ENCODE measurements at regions not wholly inside any gene's neighbourhood (a gene's known extent, or its start where the extent isn't known, plus 50 kb on each side); places are given as distances from the start of the nearest gene placed in this dataset.

DNA sequence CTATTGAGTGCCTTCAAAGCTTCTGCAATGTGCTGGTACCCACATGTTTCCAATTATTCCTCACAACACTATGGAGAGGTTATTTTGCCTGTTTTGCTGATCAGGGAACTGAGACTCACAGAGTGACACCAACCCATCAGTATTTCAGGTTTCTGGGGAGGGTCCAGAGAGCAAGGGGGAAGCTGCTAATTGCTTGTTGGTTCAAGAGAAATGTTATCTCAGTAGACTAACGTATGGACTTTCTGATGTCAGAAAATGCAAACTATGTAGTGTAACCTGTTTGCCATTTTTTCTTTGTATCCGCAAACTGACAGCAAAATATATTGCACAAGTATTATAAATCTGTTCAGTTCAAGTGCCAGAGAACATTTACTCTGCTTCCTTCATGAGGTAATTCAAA, 108.3 kb upstream of the MSX2 start:
- Histone ChIP-seq H3K9me3 (ENCODE audit: control insufficient read depth, insufficient read depth, low read length) (no peaks in the 10 kb centered on the region), H3K9ac (ENCODE audit: low read depth, low read length) (no peak overlapping the region), H3K36me3 (ENCODE audit: insufficient read depth, low read length) (no peaks in the 10 kb centered on the region), H3K4me1 (ENCODE audit: insufficient read depth, low read length) (no peaks in the 10 kb centered on the region; the same call in 1 of the 2 replicates)

DNA sequence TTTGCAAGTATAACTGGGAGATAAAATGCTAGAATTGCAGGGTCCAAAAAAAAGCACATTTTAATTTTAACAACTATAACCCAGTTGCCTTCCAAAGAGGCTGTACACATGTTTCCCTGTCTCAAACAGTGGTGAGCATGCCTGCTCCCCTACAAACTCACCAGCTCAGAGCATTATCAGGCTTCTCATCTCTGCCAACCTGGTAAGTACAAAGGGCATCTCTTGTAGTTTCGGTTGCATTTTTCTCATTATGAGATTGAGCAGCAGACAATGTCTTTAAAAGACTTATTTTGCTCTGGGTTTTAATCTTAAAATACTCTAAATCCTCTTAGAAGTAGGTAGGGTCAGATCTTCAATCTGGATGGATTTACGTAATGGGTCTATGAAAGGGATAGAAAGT, 107.1 kb upstream of the MSX2 start:
- H3K9me3 ChIP-seq (ENCODE audit: control insufficient read depth, insufficient read depth, low read length), result no peaks in the 10 kb centered on the region
- no peak overlapping the region for H3K9ac ChIP-seq (ENCODE audit: low read depth, low read length)
- no peaks in the 10 kb centered on the region; the same call in 1 of the 2 replicates for H3K4me1 ChIP-seq (ENCODE audit: insufficient read depth, low read length)
- H3K36me3 ChIP-seq (ENCODE audit: insufficient read depth, low read length), result no peaks in the 10 kb centered on the region

DNA sequence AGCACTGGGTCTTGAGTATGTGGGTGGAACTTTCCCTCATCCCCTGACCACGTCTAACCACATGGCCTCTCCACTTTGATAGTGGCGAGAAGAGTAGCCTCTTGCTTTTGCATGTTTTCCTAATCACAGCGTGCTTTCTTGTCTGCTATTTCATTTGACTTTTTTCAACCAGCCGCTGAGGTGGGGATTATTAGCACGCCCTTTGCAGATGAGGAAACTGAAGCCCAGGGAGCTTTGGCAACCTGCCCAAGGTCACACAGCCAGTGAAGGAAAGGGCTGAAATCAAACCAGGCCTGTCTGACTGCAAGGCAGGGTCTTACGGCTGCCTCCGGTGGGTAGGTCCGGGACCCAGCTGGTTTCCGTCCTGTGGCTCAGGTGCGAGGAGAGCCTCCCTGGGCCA, 106.5 kb upstream of the MSX2 start:
- Histone ChIP-seq H3K9ac (ENCODE audit: low read depth, low read length) (no peak overlapping the region), H3K4me1 (ENCODE audit: insufficient read depth, low read length) (no peaks in the 10 kb centered on the region; the same call in 1 of the 2 replicates), H3K9me3 (ENCODE audit: control insufficient read depth, insufficient read depth, low read length) (no peaks in the 10 kb centered on the region), H3K36me3 (ENCODE audit: insufficient read depth, low read length) (no peaks in the 10 kb centered on the region)

DNA sequence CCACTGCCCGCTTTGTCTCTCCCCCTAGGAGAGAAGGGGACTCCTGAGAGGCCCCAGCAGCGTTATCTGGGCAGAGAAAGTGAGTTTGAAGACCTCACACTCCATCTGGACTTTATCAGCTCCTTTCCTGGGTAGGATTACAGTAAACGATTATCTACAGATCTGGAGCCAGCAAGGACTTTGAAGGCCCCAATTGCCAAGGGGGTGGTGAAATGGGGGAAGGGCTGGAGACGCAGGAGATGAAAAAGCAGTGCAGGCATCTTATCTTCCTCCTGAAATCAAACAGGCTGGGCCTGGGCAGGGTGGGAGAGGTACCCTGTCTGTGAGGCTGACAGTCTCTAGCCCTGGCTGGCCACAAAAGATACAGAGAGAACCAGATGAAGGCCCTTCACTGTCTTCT, 105.8 kb upstream of the MSX2 start:
- Histone ChIP-seq H3K9ac (ENCODE audit: low read depth, low read length) (no peak overlapping the region), H3K36me3 (ENCODE audit: insufficient read depth, low read length) (no peaks in the 10 kb centered on the region), H3K9me3 (ENCODE audit: control insufficient read depth, insufficient read depth, low read length) (no peaks in the 10 kb centered on the region), H3K4me1 (ENCODE audit: insufficient read depth, low read length) (no peaks in the 10 kb centered on the region; the same call in 1 of the 2 replicates)

DNA sequence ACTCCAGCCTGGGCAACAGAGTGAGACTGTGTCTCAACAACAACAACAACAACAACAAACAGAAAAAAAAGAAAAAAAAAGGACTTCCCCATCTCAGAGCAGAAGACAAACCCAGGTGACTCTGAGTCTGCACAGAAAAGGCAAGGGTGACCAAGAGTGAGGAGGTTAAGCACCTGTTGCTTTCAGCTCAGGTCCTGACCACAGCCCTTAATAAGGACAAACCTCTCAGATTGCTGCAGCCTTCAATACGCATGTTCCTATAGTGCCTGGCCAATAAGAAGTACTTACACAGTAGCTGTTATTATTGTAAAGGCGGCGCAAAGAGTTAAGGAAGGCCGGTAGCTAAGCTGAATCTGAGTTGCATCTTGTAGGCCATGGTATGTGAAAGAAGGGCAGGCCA, 102.3 kb upstream of the MSX2 start:
- Histone ChIP-seq H3K9me3 (ENCODE audit: control insufficient read depth, insufficient read depth, low read length) (no peaks in the 10 kb centered on the region), H3K4me1 (ENCODE audit: insufficient read depth, low read length) (peaks cover 15% of the 10 kb centered on the region), H3K36me3 (ENCODE audit: insufficient read depth, low read length) (no peaks in the 10 kb centered on the region), H3K9ac (ENCODE audit: low read depth, low read length) (no peak overlapping the region)

DNA sequence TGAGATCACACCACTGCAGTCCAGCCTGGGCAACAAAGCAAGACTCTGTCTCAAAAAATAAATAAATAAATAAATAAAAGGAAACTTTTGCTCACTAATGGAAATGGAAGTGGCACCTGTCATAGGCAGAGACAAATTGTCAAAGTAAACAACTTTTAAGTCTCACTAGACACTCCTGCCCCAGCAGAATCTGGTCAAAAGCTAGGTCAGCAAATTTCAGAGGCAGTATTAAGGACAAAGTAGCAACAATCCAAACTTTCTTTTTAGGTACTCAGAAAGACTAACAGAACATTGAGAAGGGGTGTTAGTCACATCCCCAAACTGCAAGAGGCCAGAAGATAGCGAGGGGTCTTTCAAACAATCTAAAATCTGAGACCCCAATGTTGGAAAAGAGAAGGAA, 101.4 kb upstream of the MSX2 start:
- Histone ChIP-seq H3K36me3 (ENCODE audit: insufficient read depth, low read length) (no peaks in the 10 kb centered on the region), H3K4me1 (ENCODE audit: insufficient read depth, low read length) (peaks cover 15% of the 10 kb centered on the region; the same call in 1 of the 2 replicates), H3K9ac (ENCODE audit: low read depth, low read length) (no peak overlapping the region), H3K9me3 (ENCODE audit: control insufficient read depth, insufficient read depth, low read length) (no peaks in the 10 kb centered on the region)

DNA sequence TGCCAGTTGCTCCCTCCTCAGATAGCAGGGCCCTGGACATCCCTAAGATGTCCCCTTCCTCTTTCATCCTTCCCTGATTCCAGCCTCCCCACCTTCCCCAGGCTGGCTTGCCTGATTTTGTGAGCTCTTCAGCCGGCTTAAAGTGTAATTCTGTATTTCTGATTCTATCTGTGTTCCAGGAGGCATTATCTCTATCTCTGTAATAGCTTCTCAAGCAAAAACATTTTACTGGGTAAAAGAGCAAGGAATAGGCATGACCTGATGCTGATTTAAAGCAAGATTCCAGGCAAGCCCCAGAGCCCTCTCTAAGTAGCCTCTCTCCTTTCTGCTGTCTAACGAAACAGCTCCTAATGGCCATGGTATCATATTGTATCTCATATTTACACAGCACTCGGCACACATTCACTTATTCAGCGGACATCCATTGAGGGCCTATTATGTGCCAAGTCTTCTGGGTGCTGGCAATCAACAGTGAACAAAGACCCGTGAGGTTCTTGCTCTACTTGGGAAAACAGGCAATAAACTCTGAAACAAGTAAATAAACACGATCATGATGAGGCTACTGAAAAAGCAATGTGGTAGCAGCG, 100.9 kb upstream of the MSX2 start:
- Histone ChIP-seq H3K9me3 (ENCODE audit: control insufficient read depth, insufficient read depth, low read length) (no peaks in the 10 kb centered on the region), H3K4me1 (ENCODE audit: insufficient read depth, low read length) (peaks cover 15% of the 10 kb centered on the region; the same call in 1 of the 2 replicates), H3K9ac (ENCODE audit: low read depth, low read length) (no peak overlapping the region), H3K36me3 (ENCODE audit: insufficient read depth, low read length) (no peaks in the 10 kb centered on the region)

DNA sequence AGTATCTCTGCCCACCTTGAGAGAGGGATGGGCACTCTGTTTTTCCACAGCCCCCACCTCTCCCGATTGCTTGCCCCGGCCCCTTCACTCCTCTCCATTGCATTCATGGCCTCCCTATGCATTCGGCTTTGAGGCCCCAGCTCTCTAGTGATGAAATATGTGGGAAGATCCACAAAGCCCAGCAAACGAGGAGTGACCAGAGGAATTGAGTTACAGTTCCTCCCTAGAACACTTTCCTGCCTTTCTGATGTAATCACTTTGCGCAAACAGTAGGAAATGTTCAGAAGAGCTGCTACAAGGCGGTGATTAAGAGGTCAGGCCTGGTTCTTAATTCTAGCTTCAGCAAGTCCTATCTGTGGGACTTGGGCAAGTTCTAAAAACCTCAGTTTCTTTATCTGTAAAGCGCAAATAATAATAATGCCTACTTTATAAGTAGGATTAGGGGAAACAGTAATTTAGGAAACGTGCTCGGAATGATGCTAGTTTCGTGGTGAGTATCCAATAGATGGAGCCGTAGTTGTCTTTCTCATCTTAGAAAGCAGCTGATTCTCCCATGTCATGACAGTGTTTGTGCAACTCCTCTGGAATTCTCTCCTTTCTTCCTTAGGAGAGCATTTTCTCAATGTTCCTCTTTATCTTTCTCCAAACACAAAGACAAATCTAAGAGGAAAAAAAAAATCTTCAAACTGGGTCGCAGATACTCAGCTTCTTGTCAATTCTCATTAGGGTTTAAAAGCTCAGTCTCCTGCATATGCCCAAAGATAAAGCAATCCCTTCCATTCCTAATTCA, 99.5 kb upstream of the MSX2 start:
- H3K4me1 ChIP-seq (ENCODE audit: insufficient read depth, low read length), result peaks cover 15% of the 10 kb centered on the region; the same call in 1 of the 2 replicates
- no peak overlapping the region for H3K9ac ChIP-seq (ENCODE audit: low read depth, low read length)
- H3K9me3 ChIP-seq (ENCODE audit: control insufficient read depth, insufficient read depth, low read length), result no peaks in the 10 kb centered on the region
- H3K36me3 ChIP-seq (ENCODE audit: insufficient read depth, low read length), result no peaks in the 10 kb centered on the region

DNA sequence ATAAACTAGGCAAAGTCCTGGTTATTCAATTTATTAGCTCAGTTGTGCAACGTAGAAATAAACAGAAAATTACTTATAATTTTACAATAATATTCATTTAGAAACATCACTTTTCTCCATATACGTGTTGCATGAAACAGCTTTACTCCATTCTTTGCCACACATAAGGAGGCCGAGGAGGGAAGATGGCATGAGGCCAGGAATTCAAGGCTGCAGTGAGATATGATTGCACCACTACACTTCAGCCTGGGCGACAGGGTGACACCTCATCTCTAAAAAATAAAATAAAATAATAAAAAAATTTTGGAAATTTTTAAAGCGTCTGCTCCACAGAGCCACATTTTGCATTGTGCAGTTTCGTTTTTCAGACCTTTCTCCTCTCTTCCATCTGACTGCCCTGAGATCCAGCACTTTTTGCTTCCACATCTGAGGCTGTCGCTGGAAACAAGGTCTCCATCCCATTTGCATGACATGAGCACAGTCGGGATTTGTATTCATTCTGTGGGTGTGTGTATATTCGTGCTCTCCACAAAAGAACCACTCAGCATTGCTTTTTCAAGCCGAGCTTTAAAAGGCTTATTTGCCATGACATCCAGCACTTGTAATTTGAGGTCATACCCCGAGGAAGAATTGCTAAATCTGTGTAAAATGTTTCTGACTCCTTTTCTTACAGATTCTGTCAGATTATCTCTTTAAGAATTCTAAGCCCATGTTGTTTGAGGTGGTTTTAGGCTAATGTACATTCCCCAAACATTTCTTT, 98.6 kb upstream of the MSX2 start:
- Histone ChIP-seq H3K9me3 (ENCODE audit: control insufficient read depth, insufficient read depth, low read length) (no peaks in the 10 kb centered on the region), H3K4me1 (ENCODE audit: insufficient read depth, low read length) (peaks cover 15% of the 10 kb centered on the region; the same call in 1 of the 2 replicates), H3K9ac (ENCODE audit: low read depth, low read length) (no peak overlapping the region), H3K36me3 (ENCODE audit: insufficient read depth, low read length) (no peaks in the 10 kb centered on the region)

DNA sequence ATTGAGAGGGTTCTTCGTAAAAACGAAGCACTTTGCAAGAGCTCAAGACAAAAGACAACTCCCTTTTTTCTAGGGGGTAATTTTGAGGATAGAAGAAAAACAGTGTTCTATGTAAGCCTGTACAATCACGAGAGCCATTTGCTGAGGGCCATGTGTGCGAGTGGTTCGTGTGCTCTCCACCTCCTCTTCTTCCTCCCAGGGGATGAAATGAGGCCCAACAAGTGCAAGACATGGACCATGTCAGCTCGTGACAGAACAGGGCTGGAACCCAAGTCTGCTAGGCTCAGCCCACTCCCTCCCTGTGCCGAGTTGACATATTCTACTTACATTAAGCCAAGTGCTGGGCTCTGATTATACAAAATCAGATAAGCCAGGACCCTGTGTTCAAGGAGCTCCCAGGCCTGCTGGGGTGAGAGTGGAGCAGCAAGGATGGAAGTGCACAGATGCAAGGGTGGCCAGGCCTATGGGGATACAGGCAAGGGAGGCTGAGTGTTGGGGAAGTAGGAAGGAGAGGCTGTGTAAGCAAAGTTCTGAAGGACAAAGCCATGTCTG, 97.9 kb upstream of the MSX2 start:
- Histone ChIP-seq H3K9me3 (ENCODE audit: control insufficient read depth, insufficient read depth, low read length) (no peaks in the 10 kb centered on the region), H3K4me1 (ENCODE audit: insufficient read depth, low read length) (peaks cover 15% of the 10 kb centered on the region; the same call in 1 of the 2 replicates), H3K36me3 (ENCODE audit: insufficient read depth, low read length) (no peaks in the 10 kb centered on the region), H3K9ac (ENCODE audit: low read depth, low read length) (no peak overlapping the region)

DNA sequence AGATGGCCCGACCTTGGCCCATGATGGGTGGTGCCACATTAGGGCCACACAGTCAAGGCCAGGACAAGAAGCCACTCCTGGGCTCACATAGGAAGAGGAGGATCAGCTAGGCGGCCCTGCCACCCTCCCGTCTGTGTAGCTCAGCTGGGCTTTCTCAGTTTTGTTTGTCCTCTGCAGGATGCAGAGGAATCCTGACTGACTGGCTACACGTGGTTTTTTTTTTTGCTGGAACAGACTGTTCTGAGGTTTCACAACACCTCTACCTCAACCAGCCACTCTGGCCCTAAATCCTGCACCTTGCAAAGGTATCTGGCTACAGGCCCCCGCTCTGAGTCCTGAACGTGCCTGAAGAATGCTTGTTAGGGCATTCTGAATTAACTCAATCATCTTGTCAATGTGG, 88.3 kb upstream of the MSX2 start:
- no peaks in the 10 kb centered on the region for H3K36me3 ChIP-seq (ENCODE audit: insufficient read depth, low read length)
- no peaks in the 10 kb centered on the region for H3K9me3 ChIP-seq (ENCODE audit: control insufficient read depth, insufficient read depth, low read length)
- no peak overlapping the region for H3K9ac ChIP-seq (ENCODE audit: low read depth, low read length)
- no peaks in the 10 kb centered on the region for H3K4me1 ChIP-seq (ENCODE audit: insufficient read depth, low read length)

DNA sequence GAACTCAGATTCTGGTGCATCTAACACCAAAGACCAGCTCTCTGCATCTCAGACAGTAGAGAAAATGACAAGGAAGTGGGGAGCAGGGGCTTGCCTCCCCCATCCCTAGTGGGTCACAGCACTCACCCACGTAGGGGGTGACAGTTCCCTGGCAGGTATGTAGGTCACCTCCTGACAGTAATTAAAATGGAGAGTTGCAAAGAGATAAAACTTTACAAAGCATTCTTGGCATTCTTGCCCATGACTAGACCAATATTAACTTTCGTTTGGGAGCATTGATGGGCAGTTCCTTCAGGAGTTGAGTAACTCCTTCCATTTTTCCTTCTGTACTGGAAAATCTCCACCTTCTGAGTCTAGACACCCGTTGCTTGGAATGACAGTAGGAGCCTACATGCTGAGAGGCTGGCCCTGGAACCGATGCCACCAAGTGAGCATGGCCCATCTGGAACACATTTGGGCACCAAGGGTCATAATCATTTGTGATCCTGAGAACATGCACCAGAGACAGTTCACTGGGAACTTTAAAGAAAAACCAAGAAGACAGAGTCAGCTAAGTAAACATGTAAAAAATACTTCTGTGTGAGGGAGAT, 81.5 kb upstream of the MSX2 start:
- Histone ChIP-seq H3K36me3 (ENCODE audit: insufficient read depth, low read length) (no peaks in the 10 kb centered on the region), H3K9me3 (ENCODE audit: control insufficient read depth, insufficient read depth, low read length) (no peaks in the 10 kb centered on the region), H3K4me1 (ENCODE audit: insufficient read depth, low read length) (0 out of 2 replicates have a peak, but pooled peaks cover 3% of the 10 kb centered on the region), H3K9ac (ENCODE audit: low read depth, low read length) (no peak overlapping the region)

DNA sequence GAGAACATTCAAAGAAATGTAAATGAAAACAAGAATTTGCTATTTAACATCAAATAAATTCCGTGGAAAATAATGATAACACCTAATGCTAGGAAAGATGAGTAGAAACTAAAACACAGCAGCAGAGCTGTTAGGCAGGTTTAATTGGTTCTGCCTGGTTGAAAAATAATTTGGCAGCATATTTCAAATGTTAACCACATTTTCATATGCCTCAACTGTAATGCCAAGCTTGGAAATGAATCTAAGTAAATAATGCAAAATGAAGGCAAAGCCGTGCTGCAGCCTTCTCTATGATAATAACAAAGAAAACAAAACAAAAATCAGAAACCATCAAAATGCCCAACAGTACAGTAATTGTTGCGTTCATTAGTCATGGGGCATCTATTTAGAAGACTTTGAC, 79.9 kb upstream of the MSX2 start:
- Histone ChIP-seq H3K9ac (ENCODE audit: low read depth, low read length) (no peak overlapping the region), H3K9me3 (ENCODE audit: control insufficient read depth, insufficient read depth, low read length) (no peaks in the 10 kb centered on the region), H3K36me3 (ENCODE audit: insufficient read depth, low read length) (no peaks in the 10 kb centered on the region), H3K4me1 (ENCODE audit: insufficient read depth, low read length) (0 out of 2 replicates have a peak, but pooled peaks cover 3% of the 10 kb centered on the region)

DNA sequence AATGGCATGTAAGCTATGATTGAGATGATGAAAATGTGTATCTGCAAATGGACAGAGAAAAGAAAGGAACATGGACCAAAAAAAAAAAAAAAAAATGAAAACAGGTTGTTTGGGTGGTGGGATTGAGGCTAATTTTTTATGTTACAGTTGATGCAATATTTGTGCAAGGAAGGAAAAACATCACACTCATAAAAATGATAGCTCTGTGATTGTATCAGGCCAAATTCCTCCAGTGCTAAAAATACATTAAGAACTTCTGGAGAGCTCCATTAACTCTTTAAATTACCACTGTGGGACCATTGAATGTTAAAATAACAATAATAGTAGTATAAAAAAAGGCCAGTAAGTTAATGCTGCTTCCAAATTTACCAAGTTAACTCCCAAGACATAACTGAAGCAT, 79.5 kb upstream of the MSX2 start:
- no peak overlapping the region for H3K9ac ChIP-seq (ENCODE audit: low read depth, low read length)
- no peaks in the 10 kb centered on the region for H3K36me3 ChIP-seq (ENCODE audit: insufficient read depth, low read length)
- H3K4me1 ChIP-seq (ENCODE audit: insufficient read depth, low read length), result 0 out of 2 replicates have a peak, but pooled peaks cover 3% of the 10 kb centered on the region
- no peaks in the 10 kb centered on the region for H3K9me3 ChIP-seq (ENCODE audit: control insufficient read depth, insufficient read depth, low read length)

Measured in ES-I3 (cell line).